OCI-LY3 (cell line): ENCODE measurements at regions not wholly inside any gene's neighbourhood (a gene's known extent, or its start where the extent isn't known, plus 50 kb on each side); places are given as distances from the start of the nearest gene placed in this dataset.

Source experiments
- EZH2phosphoT487 ChIP-seq: fragments of 200-600 bp; shearing (Covaris generic); IDR thresholded peaks from 2 replicates; pipeline ENCODE4 v1.6.1; 2018; ENCODE audit warnings: antibody characterized with exemption, mixed run types, low read depth
- TF ChIP-seq, protein P1 (sequence below): fragments of 200-600, 300-600 bp; sonication (generic); IDR thresholded peaks from 2 replicates; pipeline ENCODE4 v1.5.1; 2014; ENCODE audit warnings: antibody characterized with exemption, low read length, low read depth

DNA sequence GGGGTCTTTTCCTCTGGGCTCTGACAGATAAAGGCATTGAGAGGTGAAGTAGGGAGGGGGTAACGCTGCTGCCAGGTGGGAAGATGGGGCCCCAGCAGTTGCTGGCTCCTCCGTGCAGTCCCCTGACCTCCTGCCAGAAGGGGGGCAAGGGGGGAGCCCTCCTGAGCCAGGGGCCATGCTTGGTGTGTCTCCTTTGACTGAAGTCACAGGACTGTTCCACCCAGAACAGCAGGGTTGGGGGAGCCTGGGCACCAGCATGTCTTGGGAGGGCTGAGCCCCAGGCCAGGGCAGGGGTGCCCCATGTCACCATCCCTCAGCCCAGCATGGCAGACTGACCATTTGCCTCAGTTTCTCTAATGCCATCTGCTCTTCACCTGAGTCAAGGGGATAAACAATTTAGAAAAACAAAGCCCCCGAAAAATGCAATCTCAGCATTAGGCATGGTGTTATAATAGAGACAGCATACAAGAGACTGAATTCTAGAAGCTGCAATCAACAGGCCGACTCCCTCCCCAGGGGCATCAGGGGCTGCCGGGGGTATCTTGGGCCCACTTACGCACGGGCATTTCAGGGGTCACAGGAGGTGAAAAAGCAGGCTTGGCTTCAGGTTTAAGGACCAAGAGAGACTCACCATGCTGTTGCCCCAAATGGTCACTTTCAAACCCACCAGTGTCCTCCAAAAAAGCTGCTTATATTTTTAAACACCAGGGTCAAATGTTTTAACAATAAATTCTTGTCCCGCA is 108.6 kb upstream of the GPR26 start:
- TF ChIP-seq, protein P1, sequence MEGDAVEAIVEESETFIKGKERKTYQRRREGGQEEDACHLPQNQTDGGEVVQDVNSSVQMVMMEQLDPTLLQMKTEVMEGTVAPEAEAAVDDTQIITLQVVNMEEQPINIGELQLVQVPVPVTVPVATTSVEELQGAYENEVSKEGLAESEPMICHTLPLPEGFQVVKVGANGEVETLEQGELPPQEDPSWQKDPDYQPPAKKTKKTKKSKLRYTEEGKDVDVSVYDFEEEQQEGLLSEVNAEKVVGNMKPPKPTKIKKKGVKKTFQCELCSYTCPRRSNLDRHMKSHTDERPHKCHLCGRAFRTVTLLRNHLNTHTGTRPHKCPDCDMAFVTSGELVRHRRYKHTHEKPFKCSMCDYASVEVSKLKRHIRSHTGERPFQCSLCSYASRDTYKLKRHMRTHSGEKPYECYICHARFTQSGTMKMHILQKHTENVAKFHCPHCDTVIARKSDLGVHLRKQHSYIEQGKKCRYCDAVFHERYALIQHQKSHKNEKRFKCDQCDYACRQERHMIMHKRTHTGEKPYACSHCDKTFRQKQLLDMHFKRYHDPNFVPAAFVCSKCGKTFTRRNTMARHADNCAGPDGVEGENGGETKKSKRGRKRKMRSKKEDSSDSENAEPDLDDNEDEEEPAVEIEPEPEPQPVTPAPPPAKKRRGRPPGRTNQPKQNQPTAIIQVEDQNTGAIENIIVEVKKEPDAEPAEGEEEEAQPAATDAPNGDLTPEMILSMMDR = no peak
- no peak for TF ChIP-seq EZH2phosphoT487
